ENCODE measurements at regions not wholly inside any gene's neighbourhood (a gene's known extent, or its start where the extent isn't known, plus 50 kb on each side); places are given as distances from the start of the nearest gene placed in this dataset.

DNA sequence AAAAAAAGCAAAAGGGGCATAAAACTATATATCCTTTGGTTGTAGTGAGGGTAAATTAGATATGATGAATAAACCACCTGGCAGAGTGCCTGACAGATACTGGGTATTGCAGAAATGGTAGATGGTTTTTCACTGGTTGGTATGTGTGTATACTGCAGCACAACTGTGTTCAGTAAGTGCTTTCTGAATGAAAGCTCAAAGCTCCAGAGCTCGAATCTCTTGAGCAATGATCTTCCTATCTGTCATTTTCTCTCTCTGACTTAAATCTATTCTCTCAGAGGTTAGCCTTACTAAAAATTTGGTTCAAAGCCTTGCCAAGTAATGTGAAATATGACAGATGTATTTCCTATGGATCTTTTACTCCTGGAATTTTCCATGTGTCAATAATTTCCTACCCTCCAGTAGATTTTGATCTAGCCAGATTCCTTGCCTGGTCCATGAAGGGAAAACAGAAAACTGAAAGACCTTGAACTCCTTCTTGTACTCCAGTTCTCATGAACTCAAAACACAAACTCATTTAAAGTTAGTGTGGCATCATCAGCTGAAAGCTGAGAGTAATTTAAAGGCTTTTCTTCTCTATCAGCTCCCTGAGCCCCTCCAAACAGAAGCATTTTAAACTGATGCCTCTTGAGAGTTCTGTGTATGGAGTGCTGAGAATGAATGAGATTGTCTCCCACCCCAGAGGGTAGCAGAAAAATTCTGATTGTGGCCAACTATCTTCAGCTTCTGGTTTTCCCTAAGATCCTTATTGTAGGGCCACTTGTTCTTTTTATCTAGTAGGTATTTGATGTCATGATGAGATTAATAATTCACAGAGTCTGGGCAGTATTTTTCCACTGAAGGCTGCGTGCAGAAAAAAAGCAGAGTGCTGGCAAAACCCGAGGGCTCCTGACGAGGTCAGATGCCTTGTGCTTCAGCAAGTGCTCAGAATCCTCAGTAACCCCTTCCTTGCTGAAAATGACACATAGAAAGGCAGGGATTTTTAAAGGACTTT lies 363.4 kb upstream of the BOD1L1 start:
- Histone ChIP-seq H3K9me3 (ENCODE audit: severe bottlenecking) (no peaks in the 10 kb centered on the region), H3K4me3 (ENCODE audit: low read depth, low read length) (no peak overlapping the region), H3K27me3 (ENCODE audit: insufficient read depth, low read depth, severe bottlenecking) (no peaks in the 10 kb centered on the region), H3K27ac (no peak overlapping the region), H3K36me3 (no peaks in the 10 kb centered on the region)
- DNase-seq: no peak
- TF ChIP-seq, protein P1, sequence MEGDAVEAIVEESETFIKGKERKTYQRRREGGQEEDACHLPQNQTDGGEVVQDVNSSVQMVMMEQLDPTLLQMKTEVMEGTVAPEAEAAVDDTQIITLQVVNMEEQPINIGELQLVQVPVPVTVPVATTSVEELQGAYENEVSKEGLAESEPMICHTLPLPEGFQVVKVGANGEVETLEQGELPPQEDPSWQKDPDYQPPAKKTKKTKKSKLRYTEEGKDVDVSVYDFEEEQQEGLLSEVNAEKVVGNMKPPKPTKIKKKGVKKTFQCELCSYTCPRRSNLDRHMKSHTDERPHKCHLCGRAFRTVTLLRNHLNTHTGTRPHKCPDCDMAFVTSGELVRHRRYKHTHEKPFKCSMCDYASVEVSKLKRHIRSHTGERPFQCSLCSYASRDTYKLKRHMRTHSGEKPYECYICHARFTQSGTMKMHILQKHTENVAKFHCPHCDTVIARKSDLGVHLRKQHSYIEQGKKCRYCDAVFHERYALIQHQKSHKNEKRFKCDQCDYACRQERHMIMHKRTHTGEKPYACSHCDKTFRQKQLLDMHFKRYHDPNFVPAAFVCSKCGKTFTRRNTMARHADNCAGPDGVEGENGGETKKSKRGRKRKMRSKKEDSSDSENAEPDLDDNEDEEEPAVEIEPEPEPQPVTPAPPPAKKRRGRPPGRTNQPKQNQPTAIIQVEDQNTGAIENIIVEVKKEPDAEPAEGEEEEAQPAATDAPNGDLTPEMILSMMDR (IDR thresholded peaks at IDR 0.05; ENCODE audit: low read depth, low read length): no peak

DNA sequence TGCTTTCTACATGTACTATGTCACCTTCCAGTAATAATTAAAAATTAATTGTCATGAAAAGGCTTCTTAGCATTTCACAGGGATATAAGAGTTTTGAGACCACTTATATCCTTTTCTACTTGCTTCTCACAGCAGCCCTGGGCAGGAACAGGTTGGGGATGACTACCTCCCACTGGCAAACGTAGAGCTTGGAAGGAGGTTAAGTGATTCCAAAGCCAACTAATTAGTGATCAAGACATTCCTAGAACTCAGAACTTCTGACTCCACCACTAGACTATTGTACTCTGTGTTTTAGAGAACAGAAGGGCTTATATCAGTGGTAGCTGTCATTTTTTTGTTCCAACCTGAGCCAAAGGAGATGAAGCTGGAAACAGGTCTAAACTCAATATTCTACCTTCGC lies 364.5 kb upstream of the BOD1L1 start:
- Histone ChIP-seq H3K9me3 (ENCODE audit: severe bottlenecking) (no peaks in the 10 kb centered on the region), H3K4me3 (ENCODE audit: low read depth, low read length) (no peak overlapping the region), H3K27ac (no peak overlapping the region), H3K36me3 (no peaks in the 10 kb centered on the region), H3K27me3 (ENCODE audit: insufficient read depth, low read depth, severe bottlenecking) (no peaks in the 10 kb centered on the region)
- DNase-seq: no peak
- TF ChIP-seq, protein P1 (IDR thresholded peaks at IDR 0.05; ENCODE audit: low read depth, low read length): no peak

DNA sequence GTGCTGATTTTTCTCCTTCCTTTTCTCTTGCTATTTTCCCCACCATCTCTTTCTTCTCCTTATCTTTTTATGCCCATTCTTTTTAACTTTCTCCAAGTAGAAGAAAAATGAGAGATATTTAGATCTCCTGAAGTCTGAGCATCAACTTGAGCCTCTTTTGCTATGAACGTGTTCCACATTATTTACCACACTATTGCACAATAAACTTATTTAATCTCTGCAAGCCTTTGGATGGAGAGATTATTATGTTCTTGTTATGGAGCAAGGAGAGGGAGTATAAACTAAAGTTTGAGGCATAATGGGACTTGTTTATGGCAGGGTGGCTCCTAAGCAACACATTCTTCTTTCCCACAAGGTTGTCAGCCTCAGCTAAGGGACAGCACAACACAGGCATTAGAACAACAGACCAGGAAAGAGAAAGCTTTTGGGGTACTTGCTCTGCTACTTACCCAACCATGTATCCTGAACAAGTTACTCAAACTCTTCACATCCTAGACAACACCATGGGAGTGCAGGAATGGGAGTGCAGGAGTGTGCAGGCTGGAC lies 365.5 kb upstream of the BOD1L1 start:
- TF ChIP-seq, protein P1 (IDR thresholded peaks at IDR 0.05; ENCODE audit: low read depth, low read length): no peak
- no peak overlapping the region for H3K4me3 ChIP-seq (ENCODE audit: low read depth, low read length)
- H3K27me3 ChIP-seq (ENCODE audit: insufficient read depth, low read depth, severe bottlenecking): no peaks in the 10 kb centered on the region
- H3K9me3 ChIP-seq (ENCODE audit: severe bottlenecking): no peaks in the 10 kb centered on the region
- H3K27ac ChIP-seq: no peak overlapping the region
- no peaks in the 10 kb centered on the region for H3K36me3 ChIP-seq
- DNase-seq: no peak

DNA sequence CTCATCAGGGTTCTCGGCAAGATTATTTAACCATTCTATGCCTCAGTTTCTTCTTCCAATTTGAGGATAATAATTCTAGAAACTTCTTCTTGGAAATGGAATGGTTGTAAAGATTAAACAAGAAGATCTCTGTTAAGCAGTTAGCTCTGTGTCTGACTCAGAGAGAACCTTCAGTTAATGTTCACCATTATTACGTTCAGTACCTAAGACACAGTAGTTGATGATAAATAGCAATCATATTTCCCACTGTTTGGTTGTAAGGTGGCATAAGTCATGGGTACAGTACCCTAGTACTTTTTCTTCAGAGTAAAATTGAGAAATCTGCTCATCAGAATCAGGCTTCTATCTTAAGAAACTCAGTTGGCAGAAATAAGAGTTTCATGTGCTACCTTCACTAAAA lies 366.5 kb upstream of the BOD1L1 start:
- peaks cover 3% of the 10 kb centered on the region for H3K27me3 ChIP-seq (ENCODE audit: insufficient read depth, low read depth, severe bottlenecking)
- TF ChIP-seq, protein P1 (IDR thresholded peaks at IDR 0.05; ENCODE audit: low read depth, low read length): no peak

DNA sequence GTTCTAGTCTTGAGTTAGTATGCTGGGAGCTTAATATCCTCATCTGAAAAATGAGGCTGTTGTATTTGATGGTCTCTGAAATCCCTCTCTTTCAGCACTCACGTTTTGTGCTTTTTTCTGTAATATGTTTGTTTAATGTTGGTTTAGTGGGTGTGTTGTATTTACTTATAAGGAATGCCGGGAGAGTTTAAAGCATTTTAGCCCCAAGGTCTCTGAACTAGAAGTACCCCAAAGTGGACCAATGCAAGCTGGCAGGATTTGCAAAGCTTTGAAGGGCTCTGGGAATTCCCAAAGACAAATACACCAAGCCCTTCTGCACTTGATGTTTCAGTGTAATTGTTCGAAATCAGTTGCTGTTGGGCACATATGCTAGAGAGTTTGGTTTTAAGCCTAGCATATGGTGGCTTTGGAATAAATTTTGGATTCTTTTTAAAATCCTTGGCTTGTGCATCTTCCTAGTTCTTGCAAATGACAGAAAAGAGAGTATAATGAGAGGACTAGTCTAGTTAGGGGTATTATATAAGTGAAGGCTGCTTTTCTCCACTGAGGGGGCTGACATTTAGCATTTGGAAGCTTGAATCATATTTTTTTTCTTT lies 371.4 kb upstream of the BOD1L1 start:
- Histone ChIP-seq H3K27me3 (ENCODE audit: insufficient read depth, low read depth, severe bottlenecking) (peaks cover 3% of the 10 kb centered on the region), H3K4me3 (ENCODE audit: low read depth, low read length) (no peak overlapping the region), H3K36me3 (no peaks in the 10 kb centered on the region), H3K27ac (no peak overlapping the region), H3K9me3 (ENCODE audit: severe bottlenecking) (peaks cover 3% of the 10 kb centered on the region)
- no peak for DNase-seq
- TF ChIP-seq, protein P1 (IDR thresholded peaks at IDR 0.05; ENCODE audit: low read depth, low read length): no peak

More for the DNA sequence above, 366.5 kb upstream of the BOD1L1 start:
- Histone ChIP-seq H3K9me3 (ENCODE audit: severe bottlenecking) (no peaks in the 10 kb centered on the region), H3K4me3 (ENCODE audit: low read depth, low read length) (no peak overlapping the region), H3K36me3 (no peaks in the 10 kb centered on the region), H3K27ac (no peak overlapping the region)
- no peak for DNase-seq
